ENCODE measurements at regions not wholly inside any gene's neighbourhood (a gene's known extent, or its start where the extent isn't known, plus 50 kb on each side); places are given as distances from the start of the nearest gene placed in this dataset.

DNA sequence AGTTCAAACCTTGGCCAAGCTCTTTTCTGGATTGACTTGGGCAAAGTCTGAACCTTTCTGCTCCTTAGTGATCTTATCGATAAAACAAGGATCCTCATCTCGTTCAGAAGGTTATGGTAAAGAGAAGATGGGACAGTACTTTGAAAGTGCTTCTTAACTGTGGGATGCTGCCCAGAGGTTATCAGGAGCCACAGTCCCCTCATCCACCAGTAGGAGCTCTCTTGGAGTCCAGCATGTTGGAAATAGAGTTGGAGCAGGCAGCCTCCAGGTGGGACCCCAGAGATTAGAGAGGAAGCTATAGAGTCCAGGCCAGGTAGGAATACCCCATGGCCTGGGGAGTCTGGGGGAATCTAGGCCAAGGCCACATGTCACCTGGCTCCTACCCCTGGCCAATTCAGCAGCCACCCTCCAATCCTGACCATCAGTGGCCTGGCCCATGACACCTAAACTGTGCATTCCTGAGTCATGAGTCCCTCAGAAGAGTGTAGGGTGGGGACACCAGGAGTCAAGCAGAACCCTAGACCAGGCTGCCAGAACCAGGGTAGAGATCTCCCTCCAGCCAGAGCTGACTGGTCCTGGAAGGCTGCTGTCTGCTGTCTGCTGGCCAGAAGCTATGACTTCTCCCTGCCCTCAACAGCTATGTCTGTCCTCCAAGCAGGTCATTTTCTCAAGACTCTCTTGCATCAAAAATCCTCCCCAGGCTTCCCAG lies 144.3 kb downstream of the AIPL1 start:
- no peaks in the 10 kb centered on the region for H3K36me3 ChIP-seq (ENCODE audit: control insufficient read depth, low read depth, low read length)
- H3K9ac ChIP-seq (ENCODE audit: low read length) = no peak overlapping the region

DNA sequence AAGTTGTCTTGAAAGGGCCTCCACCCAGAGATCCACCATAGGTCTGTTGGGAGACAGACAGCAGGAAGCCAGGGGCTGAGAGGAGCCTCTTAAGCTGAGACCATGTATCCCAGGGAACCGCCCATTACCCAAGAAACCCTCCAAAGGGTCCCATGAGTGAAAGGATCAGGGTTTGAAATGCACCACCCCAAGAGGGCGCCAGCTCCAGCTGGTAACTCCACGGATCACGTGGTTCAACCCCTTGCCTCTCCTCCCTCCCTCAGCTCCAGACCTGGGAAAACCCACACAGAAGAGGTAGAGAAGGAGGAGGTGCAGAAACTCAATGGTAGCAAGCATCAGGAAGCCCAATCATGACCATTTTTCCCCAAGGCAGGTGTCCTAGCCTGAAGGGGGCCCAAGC lies 148.7 kb downstream of the AIPL1 start:
- no peaks in the 10 kb centered on the region for H3K27me3 ChIP-seq (ENCODE audit: control insufficient read depth, insufficient read depth, low read length)
- H3K4me1 ChIP-seq (ENCODE audit: control insufficient read depth, low read depth, low read length) = no peaks in the 10 kb centered on the region
- H3K4me3 ChIP-seq (ENCODE audit: low read length) = no peak overlapping the region
- H3K9ac ChIP-seq (ENCODE audit: low read length) = no peak overlapping the region
- no peak overlapping the region for H3K27ac ChIP-seq (ENCODE audit: low read length)
- no peaks in the 10 kb centered on the region for H3K9me3 ChIP-seq (ENCODE audit: control insufficient read depth, low read depth, low read length)
- no peaks in the 10 kb centered on the region for H3K36me3 ChIP-seq (ENCODE audit: control insufficient read depth, low read depth, low read length)

More for the DNA sequence above, 144.3 kb downstream of the AIPL1 start:
- Histone ChIP-seq H3K27ac (ENCODE audit: low read length) (no peak overlapping the region), H3K27me3 (ENCODE audit: control insufficient read depth, insufficient read depth, low read length) (no peaks in the 10 kb centered on the region), H3K4me1 (ENCODE audit: control insufficient read depth, low read depth, low read length) (no peaks in the 10 kb centered on the region), H3K9me3 (ENCODE audit: control insufficient read depth, low read depth, low read length) (no peaks in the 10 kb centered on the region), H3K4me3 (ENCODE audit: low read length) (no peak overlapping the region)

DNA sequence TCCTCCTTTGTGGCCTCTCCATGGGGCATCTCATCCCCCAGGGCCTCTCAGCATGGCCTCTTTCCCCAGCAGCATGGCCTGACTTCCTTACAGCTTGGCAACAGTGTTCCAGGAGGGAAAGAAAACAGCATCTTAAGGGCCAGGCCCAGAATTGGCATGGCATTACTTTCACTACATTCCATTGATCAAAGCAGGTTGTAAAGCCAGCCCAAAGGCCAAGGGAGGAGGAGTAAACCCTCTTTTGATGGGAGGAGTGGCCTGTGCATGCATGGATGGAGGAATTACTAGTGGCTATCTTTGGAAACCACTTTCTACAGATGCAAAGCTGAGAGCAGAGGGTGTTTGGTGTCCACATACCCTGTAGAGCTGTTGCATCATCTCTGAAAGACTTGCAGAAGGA lies 149.4 kb downstream of the AIPL1 start:
- no peaks in the 10 kb centered on the region for H3K4me1 ChIP-seq (ENCODE audit: control insufficient read depth, low read depth, low read length)

GRCh38 chr17:6279659-6280058 lies 155.3 kb downstream of the AIPL1 start:
- H3K4me1 ChIP-seq (ENCODE audit: control insufficient read depth, low read depth, low read length) = peaks cover 3% of the 10 kb centered on the region
- H3K36me3 ChIP-seq (ENCODE audit: control insufficient read depth, low read depth, low read length) = no peaks in the 10 kb centered on the region
- no peak overlapping the region for H3K4me3 ChIP-seq (ENCODE audit: low read length)
- no peak overlapping the region for H3K27ac ChIP-seq (ENCODE audit: low read length)
- H3K27me3 ChIP-seq (ENCODE audit: control insufficient read depth, insufficient read depth, low read length) = no peaks in the 10 kb centered on the region
- H3K9ac ChIP-seq (ENCODE audit: low read length) = no peak overlapping the region
- H3K9me3 ChIP-seq (ENCODE audit: control insufficient read depth, low read depth, low read length) = no peaks in the 10 kb centered on the region

More for the DNA sequence above, 149.4 kb downstream of the AIPL1 start:
- Histone ChIP-seq H3K27ac (ENCODE audit: low read length) (no peak overlapping the region), H3K36me3 (ENCODE audit: control insufficient read depth, low read depth, low read length) (no peaks in the 10 kb centered on the region), H3K27me3 (ENCODE audit: control insufficient read depth, insufficient read depth, low read length) (no peaks in the 10 kb centered on the region), H3K9me3 (ENCODE audit: control insufficient read depth, low read depth, low read length) (no peaks in the 10 kb centered on the region), H3K9ac (ENCODE audit: low read length) (no peak overlapping the region), H3K4me3 (ENCODE audit: low read length) (no peak overlapping the region)

GRCh38 chr17:6278376-6278775 lies 156.5 kb downstream of the AIPL1 start:
- Histone ChIP-seq H3K36me3 (ENCODE audit: control insufficient read depth, low read depth, low read length) (no peaks in the 10 kb centered on the region), H3K9me3 (ENCODE audit: control insufficient read depth, low read depth, low read length) (no peaks in the 10 kb centered on the region), H3K9ac (ENCODE audit: low read length) (no peak overlapping the region), H3K4me1 (ENCODE audit: control insufficient read depth, low read depth, low read length) (peaks cover 3% of the 10 kb centered on the region), H3K4me3 (ENCODE audit: low read length) (no peak overlapping the region), H3K27ac (ENCODE audit: low read length) (no peak overlapping the region), H3K27me3 (ENCODE audit: control insufficient read depth, insufficient read depth, low read length) (no peaks in the 10 kb centered on the region)

DNA sequence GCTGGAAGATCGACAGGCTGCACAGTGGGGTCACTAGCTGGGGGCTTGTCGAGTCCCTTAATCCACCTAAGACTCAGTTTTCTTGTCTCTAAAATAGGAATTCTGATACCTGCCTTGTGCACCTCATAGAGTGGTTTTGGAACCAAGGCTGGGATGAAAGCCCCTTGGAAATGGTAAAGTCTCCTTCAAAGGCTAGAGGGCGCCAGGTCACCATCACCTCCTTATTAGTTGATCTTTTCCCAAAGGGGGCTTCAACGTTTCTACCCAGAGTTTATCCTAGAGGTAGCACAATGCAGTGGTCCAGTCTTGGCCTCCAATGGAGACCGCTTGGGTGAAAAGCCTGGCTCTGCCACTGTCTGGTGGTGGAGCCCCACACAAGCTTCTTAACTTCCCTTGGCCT lies 158.2 kb downstream of the AIPL1 start:
- Histone ChIP-seq H3K9me3 (ENCODE audit: control insufficient read depth, low read depth, low read length) (no peaks in the 10 kb centered on the region), H3K27ac (ENCODE audit: low read length) (no peak overlapping the region), H3K27me3 (ENCODE audit: control insufficient read depth, insufficient read depth, low read length) (no peaks in the 10 kb centered on the region), H3K4me1 (ENCODE audit: control insufficient read depth, low read depth, low read length) (peaks cover 3% of the 10 kb centered on the region), H3K9ac (ENCODE audit: low read length) (no peak overlapping the region), H3K36me3 (ENCODE audit: control insufficient read depth, low read depth, low read length) (no peaks in the 10 kb centered on the region), H3K4me3 (ENCODE audit: low read length) (no peak overlapping the region)

- H3K9ac ChIP-seq (ENCODE audit: low read length) = no peak overlapping the region
- H3K27me3 ChIP-seq (ENCODE audit: control insufficient read depth, insufficient read depth, low read length) = no peaks in the 10 kb centered on the region
- H3K36me3 ChIP-seq (ENCODE audit: control insufficient read depth, low read depth, low read length) = no peaks in the 10 kb centered on the region
- H3K9me3 ChIP-seq (ENCODE audit: control insufficient read depth, low read depth, low read length) = no peaks in the 10 kb centered on the region
- no peak overlapping the region for H3K4me3 ChIP-seq (ENCODE audit: low read length)
- no peaks in the 10 kb centered on the region for H3K4me1 ChIP-seq (ENCODE audit: control insufficient read depth, low read depth, low read length)
- no peak overlapping the region for H3K27ac ChIP-seq (ENCODE audit: low read length)
Measured at GRCh38 chr17:6274310-6274709, 160.6 kb downstream of the AIPL1 start.

DNA sequence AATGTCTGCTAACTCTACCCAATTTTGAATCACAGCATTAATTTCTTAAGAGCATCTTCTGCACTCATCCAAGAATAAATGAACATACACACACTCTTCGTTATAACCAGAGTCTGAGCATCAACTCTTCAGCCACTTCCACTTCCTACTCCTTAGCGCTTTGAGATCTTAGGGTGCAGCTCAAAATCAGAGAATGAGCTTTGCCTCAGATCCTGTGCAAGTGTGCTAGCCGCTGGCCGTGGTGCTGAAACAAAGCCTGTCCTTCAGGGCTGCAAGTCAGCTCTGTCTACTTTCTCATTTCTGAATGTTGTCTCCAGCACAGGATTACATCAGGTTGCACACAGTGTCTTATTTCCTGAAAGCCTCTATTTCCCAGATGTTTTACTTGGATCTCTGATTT lies 165.4 kb downstream of the AIPL1 start:
- Histone ChIP-seq H3K4me1 (ENCODE audit: control insufficient read depth, low read depth, low read length) (no peaks in the 10 kb centered on the region), H3K36me3 (ENCODE audit: control insufficient read depth, low read depth, low read length) (no peaks in the 10 kb centered on the region), H3K27ac (ENCODE audit: low read length) (no peak overlapping the region), H3K27me3 (ENCODE audit: control insufficient read depth, insufficient read depth, low read length) (no peaks in the 10 kb centered on the region), H3K9ac (ENCODE audit: low read length) (no peak overlapping the region), H3K9me3 (ENCODE audit: control insufficient read depth, low read depth, low read length) (no peaks in the 10 kb centered on the region), H3K4me3 (ENCODE audit: low read length) (no peak overlapping the region)

- Histone ChIP-seq H3K27ac (ENCODE audit: low read length) (no peak overlapping the region), H3K4me1 (ENCODE audit: control insufficient read depth, low read depth, low read length) (peaks cover 21% of the 10 kb centered on the region), H3K4me3 (ENCODE audit: low read length) (no peak overlapping the region), H3K9me3 (ENCODE audit: control insufficient read depth, low read depth, low read length) (no peaks in the 10 kb centered on the region), H3K27me3 (ENCODE audit: control insufficient read depth, insufficient read depth, low read length) (no peaks in the 10 kb centered on the region), H3K36me3 (ENCODE audit: control insufficient read depth, low read depth, low read length) (no peaks in the 10 kb centered on the region), H3K9ac (ENCODE audit: low read length) (no peak overlapping the region)
Measured at GRCh38 chr17:6261466-6261865, 173.5 kb downstream of the AIPL1 start.

DNA sequence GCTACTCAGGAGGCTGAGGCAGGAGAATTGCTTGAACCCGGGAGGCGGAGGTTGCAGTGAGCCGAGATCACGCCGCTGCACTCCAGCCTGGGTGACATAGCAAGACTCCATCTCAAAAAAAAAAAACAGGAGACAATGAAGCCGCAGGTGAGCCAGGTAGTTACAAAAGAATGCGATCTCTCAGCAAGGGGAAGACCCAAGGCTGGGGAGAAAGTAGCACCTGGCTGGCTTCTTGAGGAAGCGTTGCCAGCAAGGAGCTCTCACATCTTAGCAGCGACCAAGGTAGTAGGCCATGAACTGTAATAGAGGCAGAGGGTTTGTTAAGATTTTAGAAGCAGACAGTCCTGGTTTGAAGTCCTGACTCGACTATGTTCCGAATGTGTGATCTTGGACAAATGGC lies 175.0 kb downstream of the AIPL1 start:
- Histone ChIP-seq H3K27me3 (ENCODE audit: control insufficient read depth, insufficient read depth, low read length) (no peaks in the 10 kb centered on the region), H3K9me3 (ENCODE audit: control insufficient read depth, low read depth, low read length) (no peaks in the 10 kb centered on the region), H3K4me1 (ENCODE audit: control insufficient read depth, low read depth, low read length) (peaks cover 21% of the 10 kb centered on the region), H3K4me3 (ENCODE audit: low read length) (no peak overlapping the region), H3K9ac (ENCODE audit: low read length) (no peak overlapping the region), H3K36me3 (ENCODE audit: control insufficient read depth, low read depth, low read length) (no peaks in the 10 kb centered on the region), H3K27ac (ENCODE audit: low read length) (no peak overlapping the region)

- Histone ChIP-seq H3K36me3 (ENCODE audit: control insufficient read depth, low read depth, low read length) (no peaks in the 10 kb centered on the region), H3K4me1 (ENCODE audit: control insufficient read depth, low read depth, low read length) (peaks cover 20% of the 10 kb centered on the region), H3K27me3 (ENCODE audit: control insufficient read depth, insufficient read depth, low read length) (no peaks in the 10 kb centered on the region), H3K27ac (ENCODE audit: low read length) (no peak overlapping the region), H3K4me3 (ENCODE audit: low read length) (no peak overlapping the region), H3K9ac (ENCODE audit: low read length) (peak overlapping the region; percentile 2), H3K9me3 (ENCODE audit: control insufficient read depth, low read depth, low read length) (no peaks in the 10 kb centered on the region)
Measured at GRCh38 chr17:6257336-6257735, 177.6 kb downstream of the AIPL1 start.

DNA sequence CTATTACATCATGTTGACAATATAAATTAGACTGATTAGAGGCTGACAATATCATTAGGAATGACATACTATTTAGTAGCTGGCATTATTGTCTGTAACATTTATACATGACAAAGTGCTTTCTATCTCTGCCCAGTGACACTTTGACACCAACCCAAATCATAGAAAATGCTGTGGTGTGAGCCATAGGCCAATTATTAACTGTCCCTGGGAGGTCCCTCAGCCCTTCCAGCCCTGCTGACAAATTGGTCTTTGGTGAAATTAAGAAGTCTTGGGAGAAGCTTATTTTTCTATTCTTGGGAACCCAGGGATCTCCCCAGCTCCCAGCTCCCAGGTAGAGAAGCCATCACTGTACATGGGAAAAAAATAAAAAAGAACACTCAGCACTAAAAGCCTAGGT lies 179.6 kb downstream of the AIPL1 start:
- no peak overlapping the region for H3K27ac ChIP-seq (ENCODE audit: low read length)
- peaks cover 13% of the 10 kb centered on the region for H3K4me1 ChIP-seq (ENCODE audit: control insufficient read depth, low read depth, low read length)
- H3K9ac ChIP-seq (ENCODE audit: low read length) = no peak overlapping the region
- H3K9me3 ChIP-seq (ENCODE audit: control insufficient read depth, low read depth, low read length) = no peaks in the 10 kb centered on the region
- H3K4me3 ChIP-seq (ENCODE audit: low read length) = no peak overlapping the region
- no peaks in the 10 kb centered on the region for H3K36me3 ChIP-seq (ENCODE audit: control insufficient read depth, low read depth, low read length)
- no peaks in the 10 kb centered on the region for H3K27me3 ChIP-seq (ENCODE audit: control insufficient read depth, insufficient read depth, low read length)

Data from iPS-18a (cell line).